Non-pigmented ciliary epithelial cell (primary cell): ENCODE measurements at regions not wholly inside any gene's neighbourhood (a gene's known extent, or its start where the extent isn't known, plus 50 kb on each side); places are given as distances from the start of the nearest gene placed in this dataset.

Experiments
- DNase-seq: peaks from one replicate; pipeline ENCODE4 v3.0.0-alpha.2; 2010; ENCODE audit warnings: low read depth

DNA sequence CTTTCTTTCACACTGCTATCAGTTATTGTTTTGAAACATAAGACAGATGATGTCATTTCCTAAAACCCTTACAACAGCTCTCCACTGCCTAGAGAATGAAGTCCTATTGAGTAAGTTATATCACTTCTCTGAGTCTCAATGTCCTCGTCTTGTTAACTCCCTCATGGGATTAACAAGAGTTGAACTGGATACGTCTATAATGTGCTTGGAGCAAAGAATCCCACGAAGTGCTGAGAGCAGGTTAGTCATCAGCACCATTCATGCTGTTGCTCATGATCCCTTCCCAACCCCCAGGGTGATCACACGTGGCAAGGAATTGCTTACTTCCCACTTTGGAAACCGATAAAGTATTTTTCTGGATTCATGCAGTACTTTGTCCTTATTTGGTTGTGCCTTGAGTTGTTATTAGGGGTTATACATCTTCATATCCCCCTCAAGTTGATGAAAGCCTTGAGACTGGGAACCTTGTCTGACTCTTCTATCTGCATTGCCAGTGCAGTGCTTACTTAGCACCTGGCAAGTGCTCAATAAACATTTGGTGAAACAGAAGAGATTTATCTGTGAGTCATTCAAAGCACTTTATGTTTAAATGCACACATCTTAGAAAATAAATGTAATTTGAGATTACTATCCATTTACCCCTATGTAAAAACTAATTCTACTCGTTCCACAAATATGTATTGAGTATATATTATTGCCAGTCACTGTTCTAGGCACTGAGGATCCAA lies 487.5 kb downstream of the EPM2A start:
- peak; percentile 97 for DNase-seq

DNA sequence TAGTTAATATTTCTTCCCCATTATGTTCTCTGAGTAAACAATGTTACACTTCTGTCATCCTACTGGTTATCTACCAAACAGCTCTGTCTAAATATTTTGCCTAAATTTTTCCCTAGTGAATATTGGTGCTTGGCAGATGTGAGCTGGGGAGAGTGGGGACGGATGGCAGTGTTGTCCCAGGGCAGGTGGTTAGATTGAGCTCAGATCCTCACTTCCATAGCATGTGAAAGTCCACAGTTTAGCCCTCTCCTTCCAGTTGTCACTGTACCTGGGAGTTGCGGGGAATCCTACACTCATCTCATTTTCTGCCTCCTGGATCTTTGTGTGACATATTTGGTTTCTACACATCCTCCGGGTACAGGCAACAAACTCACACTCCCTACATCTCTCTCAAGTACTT lies 484.9 kb downstream of the EPM2A start:
- DNase-seq: no peak

DNA sequence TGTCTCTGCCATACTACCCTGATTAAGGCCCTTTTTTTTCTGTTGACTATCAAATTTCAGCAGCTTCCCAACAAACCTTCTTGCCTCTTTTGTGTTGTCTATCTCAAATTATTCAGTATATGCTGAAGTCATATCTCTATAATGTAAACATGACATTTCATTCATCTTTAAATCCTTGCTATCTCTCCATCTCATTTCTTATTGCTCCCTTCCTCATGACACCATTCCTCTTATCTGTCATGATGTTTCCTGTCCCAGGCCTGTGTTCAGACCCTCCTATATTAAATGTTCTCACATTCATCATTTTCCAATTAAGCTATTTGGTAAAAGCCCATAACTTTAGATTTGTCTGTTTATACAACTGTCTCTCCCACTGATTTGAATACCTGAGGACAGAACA lies 482.6 kb downstream of the EPM2A start:
- no peak for DNase-seq

DNA sequence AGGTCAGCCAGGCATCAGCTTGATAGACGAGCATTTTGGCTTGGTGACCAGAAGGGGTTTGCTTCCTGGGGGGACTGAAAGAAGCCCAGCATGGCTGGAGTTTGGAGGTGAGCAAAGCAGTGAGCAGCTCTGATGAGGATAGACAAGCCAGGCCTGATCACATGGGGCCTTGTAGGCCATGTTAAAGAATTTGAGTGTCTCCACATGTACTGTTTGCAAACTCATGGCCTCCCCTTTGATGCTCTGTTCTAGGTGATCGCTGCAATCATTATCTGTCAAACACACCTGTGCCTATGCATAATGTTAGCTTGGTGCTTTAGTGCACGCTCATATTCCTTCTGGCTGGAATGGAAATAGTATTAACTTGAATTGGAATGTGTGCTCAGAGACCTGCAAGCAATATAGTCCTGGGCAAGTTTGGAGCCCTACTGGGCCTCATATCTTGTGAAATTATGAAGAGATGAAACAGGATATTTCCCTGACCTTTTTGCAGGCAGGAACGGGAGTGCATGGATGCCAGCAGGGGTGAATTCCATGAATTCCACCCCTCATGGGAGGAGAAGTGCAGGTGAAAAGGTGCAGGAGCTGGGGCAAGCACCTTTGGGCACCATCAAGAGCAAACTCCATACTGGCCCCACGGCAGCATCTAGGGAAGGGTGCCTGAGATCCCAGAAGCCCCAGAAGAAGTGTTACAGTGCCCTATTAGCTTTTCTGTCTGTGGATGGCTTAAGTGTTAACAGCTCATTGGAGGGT lies 480.5 kb downstream of the EPM2A start:
- no peak for DNase-seq

DNA sequence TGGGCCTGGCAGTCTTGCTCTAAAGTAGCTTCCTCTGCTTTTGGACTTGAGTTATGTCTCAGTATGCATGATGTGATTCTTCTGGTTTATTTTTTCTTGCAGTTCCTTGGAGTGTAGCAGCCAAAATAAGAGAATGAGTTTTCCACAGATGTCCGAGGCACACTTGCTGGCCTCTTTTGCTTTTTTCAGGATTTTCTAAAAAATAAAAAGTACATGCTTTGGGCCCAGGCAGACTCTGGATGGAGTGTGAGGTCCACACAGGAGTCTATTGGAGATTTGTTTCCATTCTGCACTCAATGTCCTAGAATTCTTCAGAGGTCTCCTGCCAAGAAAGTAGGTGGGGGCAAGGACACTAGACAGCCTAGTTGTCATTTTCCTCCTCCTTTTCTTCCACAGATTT lies 477.6 kb downstream of the EPM2A start:
- no peak for DNase-seq

DNA sequence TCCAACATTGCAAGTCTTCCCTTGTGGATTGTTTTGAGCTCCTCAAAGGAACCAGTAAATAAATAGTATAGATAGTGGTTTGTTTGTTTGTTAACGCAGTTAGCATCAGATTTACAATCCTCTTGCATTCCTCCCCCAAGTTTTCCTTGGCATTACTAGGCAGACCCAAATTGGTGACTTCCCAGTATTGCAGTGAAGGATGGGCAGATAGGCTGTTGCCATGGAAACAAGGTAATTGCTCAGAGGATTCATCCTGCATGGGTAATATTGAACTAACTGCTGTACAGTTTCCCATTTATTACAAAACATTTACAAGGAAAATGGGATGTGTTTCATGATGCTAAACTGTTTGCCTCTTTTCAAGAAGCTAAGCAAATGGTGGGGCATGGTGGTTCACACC lies 477.2 kb downstream of the EPM2A start:
- no peak for DNase-seq

DNA sequence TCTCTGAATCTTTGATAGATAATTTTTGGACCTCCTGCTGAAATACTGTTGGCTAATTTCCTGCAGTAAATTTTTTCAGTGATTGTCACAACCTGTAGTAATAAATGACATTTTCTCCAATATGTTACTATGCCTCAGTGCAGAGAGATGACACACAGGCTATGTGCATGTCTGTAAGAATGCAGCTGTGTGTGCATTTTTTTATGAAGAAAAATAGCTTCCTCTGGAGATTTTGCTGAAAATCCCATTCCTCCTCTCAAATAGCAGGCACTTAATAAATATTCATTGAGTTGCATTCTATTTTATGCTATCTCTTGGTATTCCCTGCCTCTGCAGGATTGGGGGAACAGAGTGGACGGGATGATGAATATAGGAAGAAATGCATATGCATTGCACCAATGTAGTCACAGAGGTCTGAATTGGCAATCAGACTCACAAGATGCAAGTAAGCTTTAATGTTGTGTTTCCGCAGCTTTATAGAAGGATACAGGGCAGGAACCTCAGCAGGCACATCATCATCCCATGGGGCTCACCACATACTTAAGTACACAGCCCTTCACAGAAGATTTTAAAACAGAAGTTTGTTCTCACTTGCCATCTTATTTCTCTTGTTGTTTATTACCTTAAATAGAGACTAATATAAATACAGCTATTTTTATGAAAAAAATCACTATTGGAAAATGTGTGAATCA lies 474.7 kb downstream of the EPM2A start:
- DNase-seq: no peak

DNA sequence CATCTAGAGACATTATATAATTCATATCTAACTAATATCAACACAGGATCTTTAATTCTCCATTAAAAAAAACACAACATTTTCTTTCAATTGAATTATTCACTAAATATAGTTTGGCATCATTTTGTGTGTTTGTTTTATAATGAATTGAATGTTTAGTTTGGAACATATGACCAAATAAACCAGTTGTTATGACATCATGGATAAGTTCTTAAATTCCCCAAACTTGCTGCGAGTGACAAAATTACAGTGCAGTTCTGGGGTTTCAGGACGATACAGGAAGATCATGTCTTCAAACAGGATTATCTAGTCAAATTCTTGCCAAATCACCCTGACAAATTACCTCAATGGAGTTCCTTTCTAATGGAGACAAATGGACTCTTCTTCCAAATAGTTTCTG lies 473.6 kb downstream of the EPM2A start:
- no peak for DNase-seq

DNA sequence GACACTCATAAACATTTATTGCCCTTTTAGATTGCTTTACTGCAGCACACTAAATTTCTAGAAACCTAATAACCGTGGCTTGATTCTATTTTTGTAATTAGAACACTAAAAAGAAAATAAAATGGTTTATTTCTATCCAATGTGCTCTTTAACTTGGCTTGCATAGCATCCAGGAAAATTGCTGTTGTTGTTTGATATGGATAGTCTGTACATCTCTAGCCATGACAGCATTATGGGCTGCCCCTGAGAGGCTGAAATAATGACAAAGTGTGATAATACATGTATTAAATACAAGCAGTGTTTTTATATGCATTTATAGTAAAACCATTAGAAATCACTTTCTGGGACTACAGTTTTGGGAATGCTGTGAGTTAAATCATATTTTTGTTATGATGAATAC lies 472.5 kb downstream of the EPM2A start:
- DNase-seq: no peak

DNA sequence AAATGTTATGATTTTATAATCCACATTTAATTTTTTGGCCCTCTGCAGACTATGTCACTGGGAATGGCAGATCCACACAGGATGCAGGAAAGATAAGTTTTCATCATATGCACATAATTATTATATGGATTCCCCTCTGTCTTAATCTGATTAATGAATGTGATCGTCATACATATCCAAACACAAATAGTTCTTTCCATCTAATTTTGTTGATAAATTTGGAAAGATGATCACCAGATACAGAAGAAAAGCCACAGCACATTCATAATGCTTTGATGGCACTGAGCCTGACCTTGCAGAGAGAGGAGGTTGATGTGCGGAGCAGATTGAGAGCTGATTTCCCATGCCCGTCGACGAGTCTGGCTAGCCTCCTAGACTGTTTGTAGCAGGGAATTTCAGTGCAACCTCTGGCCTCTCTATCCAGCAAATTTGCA lies 471.5 kb downstream of the EPM2A start:
- DNase-seq: no peak

DNA sequence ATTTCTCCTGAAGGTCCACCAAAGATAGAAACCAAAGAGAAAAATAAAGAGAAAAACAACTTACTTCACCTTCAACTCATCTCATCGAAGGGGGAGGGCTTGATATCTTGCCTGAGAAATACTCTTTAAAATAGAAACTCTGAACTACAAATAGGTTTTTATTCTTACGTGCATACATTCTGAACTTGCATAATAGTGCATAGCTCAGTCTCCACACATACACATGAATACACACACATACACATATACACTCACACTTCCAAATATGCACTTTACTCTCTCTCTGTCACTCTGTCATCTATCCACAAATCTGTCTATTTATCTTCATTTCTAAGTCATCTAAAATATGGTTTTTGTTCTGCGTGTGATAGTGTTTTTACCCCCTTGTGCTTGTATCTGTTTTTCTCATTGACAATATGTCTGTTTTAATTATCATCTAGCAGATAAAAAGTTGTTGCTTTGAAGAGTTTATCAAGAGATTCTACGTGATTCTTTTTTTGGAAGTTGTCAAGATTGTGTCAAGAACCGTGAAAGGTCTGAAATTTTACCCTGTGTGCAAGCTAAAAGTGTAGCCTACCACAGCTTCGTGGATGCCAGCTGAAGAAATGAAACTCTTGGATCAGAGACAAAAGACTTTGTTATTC lies 468.8 kb downstream of the EPM2A start:
- DNase-seq: no peak

DNA sequence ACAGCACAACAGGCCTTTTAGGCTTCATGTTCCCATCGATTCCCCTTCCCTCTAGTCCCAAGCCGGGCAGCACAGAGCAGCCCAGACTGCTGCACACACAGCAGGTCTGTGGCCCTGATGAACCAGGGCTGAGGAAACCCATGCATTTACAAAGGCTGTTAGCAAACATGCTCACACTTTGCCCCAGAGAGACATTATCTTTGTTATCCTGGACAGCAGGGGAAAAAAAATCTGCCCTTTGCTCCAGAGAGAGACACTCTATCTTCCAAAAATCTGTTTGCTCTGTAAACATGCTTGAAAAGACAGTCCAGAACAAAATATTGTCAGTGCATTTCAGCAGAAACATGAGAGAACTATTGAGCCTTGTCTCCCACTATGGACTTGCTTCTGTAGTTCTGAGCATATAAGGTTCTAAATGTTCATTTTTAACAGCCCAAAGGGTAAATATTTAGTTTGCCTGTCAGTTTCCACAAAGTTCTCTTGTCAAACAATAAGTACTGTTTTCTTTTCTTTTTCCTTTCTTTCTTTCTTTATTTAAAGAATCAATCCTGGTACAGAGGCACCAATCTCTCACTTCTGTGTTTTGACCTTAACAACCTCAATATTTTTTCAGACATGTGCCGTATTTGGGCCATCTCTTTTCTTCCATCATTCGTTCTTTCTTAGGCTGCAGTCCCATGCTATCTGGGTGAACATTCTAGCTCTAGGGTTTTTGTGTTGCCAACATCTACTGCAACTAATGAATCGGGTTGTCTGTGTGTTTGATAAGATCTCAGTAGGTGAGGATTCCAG lies 468.0 kb downstream of the EPM2A start:
- no peak for DNase-seq

DNA sequence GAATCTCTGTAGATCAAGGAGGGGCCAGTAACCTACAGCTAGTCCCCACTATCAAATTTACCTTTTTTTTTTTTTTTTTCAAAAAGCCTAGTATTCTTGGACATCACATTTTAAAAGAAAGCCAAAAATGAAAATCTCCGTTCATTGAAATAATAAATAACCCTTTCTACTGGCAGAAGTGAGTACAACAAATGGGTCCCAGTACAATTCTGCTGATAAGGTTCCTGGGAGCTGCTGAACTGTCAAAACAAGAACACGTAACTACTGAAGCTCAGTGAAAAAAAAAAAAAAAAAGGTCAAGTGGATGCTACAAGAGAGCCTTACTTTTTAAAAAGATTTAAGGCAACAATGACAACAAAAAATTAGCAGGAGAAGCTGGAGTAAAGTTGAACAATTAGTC lies 464.9 kb downstream of the EPM2A start:
- DNase-seq: no peak

DNA sequence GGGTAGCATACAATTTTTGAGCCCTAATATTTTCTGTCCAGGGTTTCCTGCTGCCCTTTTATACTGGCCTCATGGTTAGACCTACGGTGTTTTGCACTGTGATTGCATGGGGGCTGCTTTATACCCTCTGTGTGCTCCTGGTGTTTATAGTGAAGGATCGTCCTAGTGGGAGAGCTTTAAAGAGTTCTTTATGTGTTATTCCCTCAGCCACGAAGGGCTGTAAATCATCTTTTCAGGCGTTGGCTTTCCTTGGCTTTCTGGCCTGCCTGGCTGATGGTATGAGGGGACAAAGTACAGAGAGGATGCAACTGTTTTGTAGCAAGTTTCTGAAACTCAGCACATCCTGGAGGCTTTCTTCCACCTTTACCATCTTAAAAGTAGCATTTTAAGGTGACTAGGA lies 464.3 kb downstream of the EPM2A start:
- DNase-seq: no peak

DNA sequence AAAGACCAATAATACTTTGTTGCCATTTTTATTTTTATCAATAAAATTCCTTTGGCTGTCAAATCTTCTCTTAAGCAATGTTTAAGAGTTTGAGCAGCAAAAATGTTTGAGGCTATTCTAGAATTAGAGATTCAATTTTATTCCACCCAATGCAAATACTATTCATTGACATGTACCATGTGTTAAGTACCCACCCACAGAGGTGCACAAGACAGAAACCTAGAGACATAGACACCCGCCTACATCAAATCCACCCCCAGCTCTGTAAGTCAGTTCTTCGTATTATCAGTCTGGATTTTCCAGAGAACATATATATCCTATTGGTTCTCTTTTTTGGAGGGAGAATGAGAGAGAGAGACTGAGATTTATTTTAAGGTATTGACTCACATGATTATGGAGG lies 463.7 kb downstream of the EPM2A start:
- no peak for DNase-seq

DNA sequence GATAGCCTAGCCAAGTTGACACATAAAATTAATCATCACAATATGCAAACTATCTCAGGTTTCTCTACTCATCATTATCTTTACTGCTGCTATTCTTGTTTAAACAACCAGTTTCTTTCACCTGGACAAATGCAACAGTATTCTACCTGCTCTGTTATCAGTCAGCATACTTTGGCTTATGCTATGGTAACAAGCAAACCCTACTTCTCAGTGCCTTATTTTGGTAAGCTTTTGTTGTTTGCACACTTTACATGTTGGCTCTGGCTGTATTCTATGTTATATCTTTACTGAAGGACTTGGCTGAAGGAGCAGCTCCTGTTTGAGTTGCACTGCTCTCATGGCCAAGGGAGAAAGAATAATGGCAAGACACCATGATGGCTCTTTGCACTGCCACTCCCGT lies 463.1 kb downstream of the EPM2A start:
- no peak for DNase-seq

DNA sequence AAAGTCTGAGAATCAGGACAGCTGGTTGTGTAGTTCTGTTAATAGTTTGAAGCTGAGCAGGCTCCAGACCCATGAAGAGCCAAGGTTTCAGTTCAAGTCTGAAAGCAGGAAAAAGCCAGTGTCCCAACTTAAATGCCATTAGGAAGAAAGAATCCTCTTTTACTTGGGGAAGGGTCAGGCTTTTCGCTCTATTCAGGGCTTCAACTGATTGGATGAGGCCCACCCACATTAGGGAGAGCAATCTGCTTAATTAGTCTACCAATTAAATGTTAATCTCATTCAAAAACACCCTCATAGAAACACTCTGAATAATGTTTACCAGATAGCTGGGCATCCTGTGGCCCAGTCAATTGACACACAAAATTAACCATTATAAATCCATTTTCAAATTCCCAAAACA lies 462.2 kb downstream of the EPM2A start:
- DNase-seq: no peak

DNA sequence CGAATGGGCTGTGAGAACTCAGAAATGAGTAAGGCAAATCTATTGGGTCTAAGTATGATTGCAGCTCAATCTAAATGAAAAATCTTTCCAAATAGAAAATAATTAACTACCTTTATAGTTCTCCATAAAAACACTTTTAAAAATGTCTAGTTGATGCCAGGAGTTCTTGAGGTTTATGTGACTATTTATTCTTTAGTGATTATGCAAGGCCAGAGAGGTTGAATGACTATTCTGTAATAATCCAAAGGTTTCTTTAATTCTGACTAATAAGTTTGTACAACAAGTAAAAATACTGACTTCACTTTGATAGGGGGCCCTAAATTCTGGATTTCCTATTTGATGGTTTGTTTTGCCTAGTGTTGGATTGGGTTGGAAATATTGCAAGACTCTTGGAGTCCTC lies 461.2 kb downstream of the EPM2A start:
- DNase-seq: no peak

DNA sequence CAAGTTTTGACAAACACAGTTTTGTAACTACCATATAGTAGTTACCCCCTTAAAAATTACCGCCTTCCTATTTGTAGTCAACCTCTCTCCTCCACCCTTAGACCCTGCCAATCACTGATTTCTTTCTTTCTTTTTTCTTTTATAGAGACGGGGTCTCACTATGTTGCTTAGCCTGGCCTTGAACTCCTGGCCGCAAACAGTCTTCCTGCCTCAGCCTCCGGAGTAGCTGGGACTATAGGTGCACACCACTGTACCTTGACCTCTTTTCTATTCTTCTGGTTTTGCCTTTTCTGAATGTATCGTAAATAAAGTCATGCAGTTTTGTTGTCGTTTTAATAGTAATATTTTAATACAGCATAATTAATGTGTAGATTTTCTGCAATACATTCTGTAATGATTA lies 460.3 kb downstream of the EPM2A start:
- no peak for DNase-seq

DNA sequence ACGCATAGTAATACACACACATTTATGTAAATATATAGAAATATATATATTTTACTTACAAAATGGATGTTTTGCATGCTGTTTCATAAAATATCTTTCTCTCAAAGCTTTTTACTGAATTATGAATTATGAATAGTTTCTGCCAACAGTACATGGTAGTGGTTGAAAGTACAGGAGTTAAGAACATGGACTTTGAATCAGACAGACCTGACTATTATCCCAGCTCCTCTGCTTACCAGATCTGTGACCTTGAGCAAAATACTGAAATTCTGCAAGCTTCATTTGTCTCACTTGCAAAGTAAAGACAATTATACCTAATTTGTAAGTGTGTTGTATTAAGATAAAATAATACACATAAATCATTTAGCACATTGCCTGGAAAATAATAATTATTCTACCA lies 459.5 kb downstream of the EPM2A start:
- DNase-seq: no peak

DNA sequence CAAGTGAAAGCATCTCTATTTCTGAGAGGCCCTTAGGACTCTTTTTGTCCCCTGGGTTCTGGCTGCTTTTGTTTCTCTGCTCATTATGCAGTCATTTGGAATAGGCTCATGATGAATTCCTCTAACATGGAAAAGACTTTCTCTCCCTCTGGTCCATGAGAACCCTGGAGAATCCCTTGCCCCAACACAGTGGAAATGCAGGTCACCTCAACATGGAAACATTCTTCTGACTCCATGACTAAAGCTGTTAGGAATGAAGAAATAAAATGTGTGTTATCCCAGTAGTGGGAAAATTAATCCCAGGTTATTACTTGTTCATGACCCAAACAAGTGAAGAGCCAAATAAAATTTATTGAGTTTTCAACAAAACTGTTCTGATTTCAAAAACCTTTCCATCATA lies 458.6 kb downstream of the EPM2A start:
- no peak for DNase-seq
